Kidney epithelial cell (primary cell): ENCODE measurements at regions not wholly inside any gene's neighbourhood (a gene's known extent, or its start where the extent isn't known, plus 50 kb on each side); places are given as distances from the start of the nearest gene placed in this dataset.

Experiments used
- DNase-seq: peaks from one replicate; pipeline ENCODE4 v3.0.0-alpha.2; 2010; ENCODE audit warnings: low read depth
- H3K27me3 ChIP-seq: 2 replicates; pipeline ENCODE4 v1.6.0; 2011; ENCODE audit warnings: low read length; ENCODE audit not compliant: control insufficient read depth, insufficient read depth
- H3K36me3 ChIP-seq: 2 replicates; pipeline ENCODE4 v1.5.1; 2011; ENCODE audit warnings: low read length; ENCODE audit not compliant: control insufficient read depth, insufficient read depth
- H3K4me3 ChIP-seq: 2 replicates; pipeline ENCODE4 v1.5.1; 2011; ENCODE audit warnings: low read depth, mild to moderate bottlenecking, control low read depth, low read length
- CTCF ChIP-seq: IDR thresholded peaks from 2 replicates; pipeline ENCODE4 v1.5.1; 2011; ENCODE audit warnings: mild to moderate bottlenecking, moderate library complexity, low read length, control low read depth, inconsistent platforms; ENCODE audit not compliant: insufficient read depth, poor library complexity, severe bottlenecking

GRCh38 chr19:30320916-30321315, 51.3 kb upstream of the ZNF536 start:
- Histone ChIP-seq H3K4me3 (no peak overlapping the region), H3K36me3 (no peaks in the 10 kb centered on the region), H3K27me3 (no peaks in the 10 kb centered on the region)
- no peak for TF ChIP-seq CTCF
- DNase-seq: no peak
